ENCODE measurements at regions not wholly inside any gene's neighbourhood (a gene's known extent, or its start where the extent isn't known, plus 50 kb on each side); places are given as distances from the start of the nearest gene placed in this dataset.

- TF ChIP-seq, protein P1, sequence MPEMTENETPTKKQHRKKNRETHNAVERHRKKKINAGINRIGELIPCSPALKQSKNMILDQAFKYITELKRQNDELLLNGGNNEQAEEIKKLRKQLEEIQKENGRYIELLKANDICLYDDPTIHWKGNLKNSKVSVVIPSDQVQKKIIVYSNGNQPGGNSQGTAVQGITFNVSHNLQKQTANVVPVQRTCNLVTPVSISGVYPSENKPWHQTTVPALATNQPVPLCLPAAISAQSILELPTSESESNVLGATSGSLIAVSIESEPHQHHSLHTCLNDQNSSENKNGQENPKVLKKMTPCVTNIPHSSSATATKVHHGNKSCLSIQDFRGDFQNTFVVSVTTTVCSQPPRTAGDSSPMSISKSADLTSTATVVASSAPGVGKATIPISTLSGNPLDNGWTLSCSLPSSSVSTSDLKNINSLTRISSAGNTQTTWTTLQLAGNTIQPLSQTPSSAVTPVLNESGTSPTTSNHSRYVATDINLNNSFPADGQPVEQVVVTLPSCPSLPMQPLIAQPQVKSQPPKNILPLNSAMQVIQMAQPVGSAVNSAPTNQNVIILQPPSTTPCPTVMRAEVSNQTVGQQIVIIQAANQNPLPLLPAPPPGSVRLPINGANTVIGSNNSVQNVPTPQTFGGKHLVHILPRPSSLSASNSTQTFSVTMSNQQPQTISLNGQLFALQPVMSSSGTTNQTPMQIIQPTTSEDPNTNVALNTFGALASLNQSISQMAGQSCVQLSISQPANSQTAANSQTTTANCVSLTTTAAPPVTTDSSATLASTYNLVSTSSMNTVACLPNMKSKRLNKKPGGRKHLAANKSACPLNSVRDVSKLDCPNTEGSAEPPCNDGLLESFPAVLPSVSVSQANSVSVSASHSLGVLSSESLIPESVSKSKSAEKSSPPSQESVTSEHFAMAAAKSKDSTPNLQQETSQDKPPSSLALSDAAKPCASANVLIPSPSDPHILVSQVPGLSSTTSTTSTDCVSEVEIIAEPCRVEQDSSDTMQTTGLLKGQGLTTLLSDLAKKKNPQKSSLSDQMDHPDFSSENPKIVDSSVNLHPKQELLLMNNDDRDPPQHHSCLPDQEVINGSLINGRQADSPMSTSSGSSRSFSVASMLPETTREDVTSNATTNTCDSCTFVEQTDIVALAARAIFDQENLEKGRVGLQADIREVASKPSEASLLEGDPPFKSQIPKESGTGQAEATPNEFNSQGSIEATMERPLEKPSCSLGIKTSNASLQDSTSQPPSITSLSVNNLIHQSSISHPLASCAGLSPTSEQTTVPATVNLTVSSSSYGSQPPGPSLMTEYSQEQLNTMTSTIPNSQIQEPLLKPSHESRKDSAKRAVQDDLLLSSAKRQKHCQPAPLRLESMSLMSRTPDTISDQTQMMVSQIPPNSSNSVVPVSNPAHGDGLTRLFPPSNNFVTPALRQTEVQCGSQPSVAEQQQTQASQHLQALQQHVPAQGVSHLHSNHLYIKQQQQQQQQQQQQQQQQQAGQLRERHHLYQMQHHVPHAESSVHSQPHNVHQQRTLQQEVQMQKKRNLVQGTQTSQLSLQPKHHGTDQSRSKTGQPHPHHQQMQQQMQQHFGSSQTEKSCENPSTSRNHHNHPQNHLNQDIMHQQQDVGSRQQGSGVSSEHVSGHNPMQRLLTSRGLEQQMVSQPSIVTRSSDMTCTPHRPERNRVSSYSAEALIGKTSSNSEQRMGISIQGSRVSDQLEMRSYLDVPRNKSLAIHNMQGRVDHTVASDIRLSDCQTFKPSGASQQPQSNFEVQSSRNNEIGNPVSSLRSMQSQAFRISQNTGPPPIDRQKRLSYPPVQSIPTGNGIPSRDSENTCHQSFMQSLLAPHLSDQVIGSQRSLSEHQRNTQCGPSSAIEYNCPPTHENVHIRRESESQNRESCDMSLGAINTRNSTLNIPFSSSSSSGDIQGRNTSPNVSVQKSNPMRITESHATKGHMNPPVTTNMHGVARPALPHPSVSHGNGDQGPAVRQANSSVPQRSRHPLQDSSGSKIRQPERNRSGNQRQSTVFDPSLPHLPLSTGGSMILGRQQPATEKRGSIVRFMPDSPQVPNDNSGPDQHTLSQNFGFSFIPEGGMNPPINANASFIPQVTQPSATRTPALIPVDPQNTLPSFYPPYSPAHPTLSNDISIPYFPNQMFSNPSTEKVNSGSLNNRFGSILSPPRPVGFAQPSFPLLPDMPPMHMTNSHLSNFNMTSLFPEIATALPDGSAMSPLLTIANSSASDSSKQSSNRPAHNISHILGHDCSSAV (CRISPR knock-in tag; IDR thresholded peaks at IDR 0.05; ENCODE audit: borderline replicate concordance), result no peak
These were observed 677.4 kb downstream of the SQOR start (continued) for GRCh38 chr15:46312133-46312740.

GRCh38 chr15:46315434-46315833, 680.6 kb downstream of the SQOR start:
- Histone ChIP-seq H3K9me3 (ENCODE audit: low read length) (no peaks in the 10 kb centered on the region), H3K4me1 (ENCODE audit: insufficient read depth, low read length) (no peaks in the 10 kb centered on the region), H3K36me3 (replicated peaks in 1 of 2; ENCODE audit: control insufficient read depth in 1 of 2, insufficient read depth in 2 of 2, low read length in 2 of 2) (no peaks in the 10 kb centered on the region), H3K27ac (ENCODE audit: extremely low read length, insufficient read depth, low read length) (no peak overlapping the region), H3K27me3 (ENCODE audit: control insufficient read depth in 1 of 2, insufficient read depth in 2 of 2, low read length in 2 of 2) (no peaks in the 10 kb centered on the region), H3K4me3 (replicated peaks in 1 of 3; ENCODE audit: insufficient read depth in 1 of 3, low read depth in 2 of 3, low read length in 3 of 3) (no peak overlapping the region), H2AFZ (ENCODE audit: low read length) (no peak overlapping the region), H3K4me2 (ENCODE audit: low read depth, low read length) (no peak overlapping the region), H4K20me1 (ENCODE audit: insufficient read depth, low read length) (no peaks in the 10 kb centered on the region), H3K9ac (ENCODE audit: insufficient read depth, low read depth, low read length) (no peak overlapping the region), H3K79me2 (ENCODE audit: insufficient read depth, low read length) (no peaks in the 10 kb centered on the region)
- TF ChIP-seq ZNF703 (CRISPR knock-in tag; IDR thresholded peaks at IDR 0.05; ENCODE audit: borderline replicate concordance) (no peak), NONO (IDR thresholded peaks at IDR 0.05) (no peak), NONO (CRISPR knock-in tag; conservative IDR thresholded peaks at IDR 0.05) (no peak), FOSL2 (CRISPR knock-in tag; IDR thresholded peaks at IDR 0.05) (no peak), ZNF329 (CRISPR knock-in tag; IDR thresholded peaks at IDR 0.05; ENCODE audit: low read depth) (no peak), BRCA1 (CRISPR knock-in tag; IDR thresholded peaks at IDR 0.05) (no peak), TAF15 (IDR thresholded peaks at IDR 0.05; ENCODE audit: low read depth, low read length, poor library complexity, severe bottlenecking) (no peak), NFE2L1 (CRISPR knock-in tag; IDR thresholded peaks at IDR 0.05; ENCODE audit: borderline replicate concordance) (no peak), ZNF235 (CRISPR knock-in tag; IDR thresholded peaks at IDR 0.05; ENCODE audit: borderline replicate concordance) (no peak)
- intact Hi-C loops (cut with micrococcal nuclease; ENCODE audit: unreplicated experiment) (no loop called here), in situ Hi-C loops (cut with HindIII; ENCODE audit: extremely low pct_ligation_motif_present, low pct_unique_long_range_greater_than_20kb) (no loop called here)
- no TSS peak for BruUV-seq (replicated peaks)
- FAIRE-seq, result no peak
- CTCF ChIA-PET (ENCODE audit: low intra/inter-chr PET ratio, low total read pairs), result no interaction called here
- WGBS (ENCODE audit: low lambda C conversion rate), result 20% methylated on average over 2 of the region's 3 CpGs
- POLR2A ChIA-PET, result no interaction called here
- ATAC-seq, result no peak
- no peak for DNase-seq (ENCODE audit: low spot score)
